GM19372 (cell line): ENCODE measurements at regions not wholly inside any gene's neighbourhood (a gene's known extent, or its start where the extent isn't known, plus 50 kb on each side); places are given as distances from the start of the nearest gene placed in this dataset.

ENCODE experiments used
- ATAC-seq: cut with Tn5 transposase; IDR thresholded peaks from one replicate; pipeline ENCODE4 v1.9.1; 2021; ENCODE audit warnings: mild to moderate bottlenecking, low read depth, moderate library complexity; ENCODE audit not compliant: unreplicated experiment

DNA sequence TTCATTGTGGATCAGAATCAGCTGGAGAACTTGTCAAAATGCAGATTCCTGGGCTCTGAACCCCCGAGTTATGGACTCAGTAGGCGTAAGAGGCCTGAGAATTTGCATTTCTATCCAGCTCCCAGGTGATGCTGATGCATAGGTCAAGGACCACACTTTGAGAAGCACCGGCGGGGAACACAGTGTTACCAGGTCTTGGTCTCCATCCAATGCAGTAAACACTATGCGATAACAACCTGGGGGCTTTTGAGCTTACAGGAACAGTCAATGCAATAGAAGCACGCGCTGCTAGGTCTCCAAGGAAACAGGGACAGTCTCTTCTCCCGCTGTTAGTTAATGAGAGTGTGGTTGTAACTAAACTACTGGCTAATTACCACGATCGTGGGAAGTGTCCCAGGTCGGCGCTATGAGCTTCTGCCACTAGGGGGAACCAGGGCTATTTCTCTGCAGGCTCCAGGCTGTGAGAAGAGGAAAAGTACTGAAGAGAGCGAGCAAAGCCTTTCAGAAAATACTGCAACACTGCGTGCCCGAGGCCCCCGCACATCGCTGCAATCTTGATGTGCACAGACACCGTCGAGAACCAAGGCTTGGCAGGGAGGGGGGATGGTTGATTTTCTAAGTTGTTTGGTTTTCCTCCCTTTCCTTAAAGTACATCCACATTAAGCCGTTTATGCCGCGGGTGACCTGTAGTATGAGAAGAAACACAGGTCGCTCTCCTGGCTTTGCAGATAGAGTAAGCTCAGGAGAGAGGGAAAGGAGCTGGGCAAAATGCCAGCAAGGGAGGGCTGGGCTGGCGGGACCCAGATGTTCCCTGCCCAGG is 52.0 kb upstream of the KCNA1 start:
- ATAC-seq, result no peak

DNA sequence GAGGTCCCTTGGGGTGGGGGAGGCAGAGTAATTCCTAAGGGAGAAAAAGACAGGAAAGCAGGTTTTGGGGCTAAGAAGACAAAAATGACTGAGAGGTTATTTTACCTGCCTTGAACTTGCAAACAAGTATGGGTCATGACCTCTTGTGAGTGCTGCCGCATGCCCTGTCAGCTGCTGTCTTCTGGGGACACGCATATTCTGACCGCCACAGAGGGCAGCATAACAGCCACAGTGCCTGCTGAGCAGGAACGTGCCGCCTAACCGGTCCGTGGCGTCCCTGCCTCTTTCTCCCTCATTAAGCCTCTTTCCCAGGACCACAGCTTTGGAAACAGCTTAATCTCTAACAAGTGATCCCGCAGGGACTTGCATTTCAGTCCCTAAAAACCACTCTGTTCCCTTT is 51.3 kb upstream of the KCNA1 start:
- ATAC-seq, result no peak

DNA sequence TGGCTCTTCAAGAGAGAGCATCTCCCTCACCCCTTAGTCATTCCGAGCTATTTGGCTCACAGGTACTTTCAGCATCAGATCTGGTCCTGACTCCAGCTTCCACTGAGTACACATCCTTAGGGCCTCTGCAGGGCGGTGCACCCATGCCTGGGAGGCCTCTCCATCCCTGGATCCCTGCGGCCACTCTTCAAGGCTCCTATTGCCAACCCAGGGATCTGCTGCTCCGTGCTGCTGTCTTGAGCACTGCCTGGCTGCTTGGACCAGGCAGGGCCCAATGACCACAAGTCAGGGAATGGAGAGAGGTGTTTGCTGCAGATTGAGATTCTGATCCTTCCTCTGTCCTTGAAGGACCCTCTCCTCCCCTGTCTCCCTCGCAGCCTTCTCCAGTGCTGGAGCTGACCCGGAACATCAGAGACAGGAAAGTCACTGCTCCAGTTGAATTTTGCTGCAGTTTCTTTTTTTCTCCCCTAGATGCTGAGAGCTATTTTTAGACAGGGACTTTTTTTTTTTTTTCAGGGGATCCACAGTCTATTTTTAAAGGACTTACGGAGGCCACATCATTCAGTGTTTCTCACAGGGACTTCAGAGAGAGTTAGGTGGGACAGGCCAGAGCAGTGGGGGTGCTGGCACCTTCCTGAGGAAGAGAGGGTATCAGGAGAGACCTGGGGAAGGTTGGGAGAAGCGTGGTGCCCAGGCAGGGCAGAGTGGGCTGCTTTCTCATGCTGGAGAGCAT is 50.1 kb upstream of the KCNA1 start:
- ATAC-seq, result no peak
